Mesenchymal stem cell (in vitro differentiated cells and primary cell): ENCODE measurements at regions not wholly inside any gene's neighbourhood (a gene's known extent, or its start where the extent isn't known, plus 50 kb on each side); places are given as distances from the start of the nearest gene placed in this dataset.

Experiments
- DNase-seq: peaks from one replicate; pipeline ENCODE4 v3.0.0-alpha.2; 2013
- H2AFZ ChIP-seq: one replicate; pipeline ENCODE4 v1.6.1; 2013; ENCODE audit warnings: low read depth, mild to moderate bottlenecking, control low read depth, inconsistent platforms, low read length, moderate library complexity
- H2AK5ac ChIP-seq: 2 replicates; pipeline ENCODE4 v1.6.1; 2013; ENCODE audit warnings: low read length, moderate library complexity, mild to moderate bottlenecking, inconsistent platforms; ENCODE audit not compliant: severe bottlenecking
- H2BK120ac ChIP-seq: one replicate; pipeline ENCODE4 v1.6.1; 2013; ENCODE audit warnings: low read depth, mild to moderate bottlenecking, inconsistent platforms, low read length, moderate library complexity
- H2BK12ac ChIP-seq, 2 experiments: one replicate each; pipeline ENCODE4 v1.6.1; 2013; ENCODE audit warnings: inconsistent platforms in 2 of 2, low read length in 2 of 2, mild to moderate bottlenecking in 2 of 2, moderate library complexity in 2 of 2, control low read depth in 1 of 2
- H2BK15ac ChIP-seq: one replicate; pipeline ENCODE4 v1.6.1; 2013; ENCODE audit warnings: mild to moderate bottlenecking, low read depth, inconsistent platforms; ENCODE audit not compliant: poor library complexity, severe bottlenecking
- H2BK5ac ChIP-seq: 2 replicates; pipeline ENCODE4 v1.6.1; 2013; ENCODE audit warnings: low read depth, mild to moderate bottlenecking, low read length, control low read depth, inconsistent platforms; ENCODE audit not compliant: poor library complexity, severe bottlenecking
- H3K14ac ChIP-seq, 2 experiments: one replicate each; pipeline ENCODE4 v1.6.1; 2013; ENCODE audit warnings: inconsistent platforms in 2 of 2, low read length in 2 of 2, control low read depth in 1 of 2, mild to moderate bottlenecking in 1 of 2, moderate library complexity in 1 of 2
- H3K18ac ChIP-seq, 2 experiments: one replicate each; pipeline ENCODE4 v1.6.1; 2013; ENCODE audit warnings: inconsistent platforms in 2 of 2, low read length in 2 of 2, control low read depth in 1 of 2, low read depth in 1 of 2, mild to moderate bottlenecking in 1 of 2
- H3K23ac ChIP-seq, 2 experiments: one replicate each; pipeline ENCODE4 v1.6.1; 2013; ENCODE audit warnings: inconsistent platforms in 2 of 2, low read length in 2 of 2, mild to moderate bottlenecking in 2 of 2, moderate library complexity in 2 of 2, control low read depth in 1 of 2
- H3K27ac ChIP-seq: 2 replicates; pipeline ENCODE4 v1.5.1; 2013; ENCODE audit warnings: mild to moderate bottlenecking, moderate library complexity, low read length, control low read depth, inconsistent platforms; ENCODE audit not compliant: poor library complexity, severe bottlenecking
- H3K27me3 ChIP-seq, 2 experiments: 2 replicates each; pipeline versions ENCODE4 v1.6.1 to v1.7.0; 2013; ENCODE audit warnings: low read length in 2 of 2, mild to moderate bottlenecking in 2 of 2, moderate library complexity in 2 of 2, control low read depth in 1 of 2, inconsistent platforms in 1 of 2; ENCODE audit not compliant: control insufficient read depth in 1 of 2, insufficient read depth in 1 of 2
- H3K36me3 ChIP-seq, 2 experiments: 2 replicates each; pipeline versions ENCODE4 v1.6.1 to v1.7.0; 2013; ENCODE audit warnings: low read length in 2 of 2, control low read depth in 1 of 2, inconsistent platforms in 1 of 2, low read depth in 1 of 2, mild to moderate bottlenecking in 1 of 2; ENCODE audit not compliant: insufficient read depth in 2 of 2, control insufficient read depth in 1 of 2
- H3K4ac ChIP-seq, 2 experiments: one replicate each; pipeline ENCODE4 v1.6.1; 2013; ENCODE audit warnings: inconsistent platforms in 2 of 2, low read length in 2 of 2, mild to moderate bottlenecking in 2 of 2, moderate library complexity in 2 of 2, control low read depth in 1 of 2, low read depth in 1 of 2
- H3K4me1 ChIP-seq: 2 replicates; pipeline ENCODE4 v1.6.1; 2013; ENCODE audit warnings: low read depth, low read length, control low read depth; ENCODE audit not compliant: control insufficient read depth, insufficient read depth
- H3K4me2 ChIP-seq: 2 replicates; pipeline ENCODE4 v1.6.1; 2013; ENCODE audit warnings: low read length, mild to moderate bottlenecking, inconsistent platforms; ENCODE audit not compliant: poor library complexity, severe bottlenecking
- H3K4me3 ChIP-seq, 2 experiments: 2 replicates each; pipeline versions ENCODE4 v1.5.1 to v1.7.0; 2013; ENCODE audit warnings: low read length in 2 of 2, mild to moderate bottlenecking in 2 of 2, control low read depth in 1 of 2, low read depth in 1 of 2; ENCODE audit not compliant: insufficient read depth in 1 of 2
- H3K79me1 ChIP-seq: replicated peaks from 2 replicates; pipeline ENCODE4 v1.6.1; 2013; ENCODE audit warnings: mild to moderate bottlenecking, control low read depth, low read length, inconsistent platforms; ENCODE audit not compliant: poor library complexity, severe bottlenecking
- H3K9ac ChIP-seq: 2 replicates; pipeline ENCODE4 v1.7.0; 2013; ENCODE audit warnings: mild to moderate bottlenecking, low read length, moderate library complexity
- H3K9me3 ChIP-seq: 2 replicates; pipeline ENCODE4 v1.7.0; 2013; ENCODE audit warnings: mild to moderate bottlenecking, low read length; ENCODE audit not compliant: control insufficient read depth
- H4K8ac ChIP-seq: one replicate; pipeline ENCODE4 v1.6.1; 2013; ENCODE audit warnings: inconsistent platforms, mild to moderate bottlenecking, low read length, moderate library complexity
- H4K91ac ChIP-seq: one replicate; pipeline ENCODE4 v1.6.1; 2013; ENCODE audit warnings: mild to moderate bottlenecking, low read length, inconsistent platforms
- WGBS: methylation state at CpG from one replicate; pipeline ENCODE4 v1.1.7; 2013; ENCODE audit warnings: mixed read lengths; 5-methylcytosine and 5-hydroxymethylcytosine counted together

DNA sequence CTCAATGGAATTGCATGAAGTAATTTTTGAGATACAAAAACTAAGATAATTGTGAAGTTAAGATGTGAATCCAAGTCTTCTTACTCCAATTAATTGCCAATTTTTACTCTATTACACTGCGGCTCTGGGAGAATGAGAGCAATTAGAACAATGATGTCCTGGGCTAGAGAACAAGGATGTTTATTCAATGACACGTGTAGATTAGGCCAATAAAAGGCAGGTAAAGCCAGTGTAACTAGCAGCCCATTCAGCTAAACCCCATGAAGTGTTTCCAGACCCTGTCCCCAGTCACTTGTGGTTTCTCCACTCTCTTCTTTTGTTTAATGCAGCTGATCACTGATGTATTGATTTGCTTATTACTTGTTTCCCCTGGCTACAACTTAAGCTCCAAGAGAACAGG, 381.1 kb upstream of the ARHGEF26 start:
- H4K91ac ChIP-seq, result no peak overlapping the region
- 11% methylated on average over 1 of the region's 2 CpGs for WGBS
- no peaks in the 10 kb centered on the region for H3K79me1 ChIP-seq
- H3K4me1 ChIP-seq, result no peaks in the 10 kb centered on the region
- no peak overlapping the region for H2AK5ac ChIP-seq
- no peak overlapping the region for H3K14ac ChIP-seq
- no peaks in the 10 kb centered on the region for H3K9me3 ChIP-seq
- H2BK15ac ChIP-seq, result no peak overlapping the region
- no peak overlapping the region for H3K9ac ChIP-seq
- no peak overlapping the region for H3K27ac ChIP-seq
- no peak overlapping the region for H3K4me2 ChIP-seq
- H3K4me3 ChIP-seq, result no peak overlapping the region
- H2BK5ac ChIP-seq, result no peak overlapping the region
- H3K36me3 ChIP-seq, result no peaks in the 10 kb centered on the region
- H3K27me3 ChIP-seq, result no peaks in the 10 kb centered on the region
- no peak overlapping the region for H2AFZ ChIP-seq
- H2BK12ac ChIP-seq, result no peak overlapping the region
- no peak overlapping the region for H2BK120ac ChIP-seq
- H3K18ac ChIP-seq, result no peak overlapping the region
- H4K8ac ChIP-seq, result no peak overlapping the region
- DNase-seq, result no peak
- H3K4ac ChIP-seq, result no peak overlapping the region
- H3K23ac ChIP-seq, result no peak overlapping the region

GRCh38 chr3:153744889-153745288, 376.3 kb upstream of the ARHGEF26 start:
- WGBS, result 100% methylated on average over 2 of the region's 3 CpGs
- H3K36me3 ChIP-seq, result no peaks in the 10 kb centered on the region
- peak; percentile 1 for DNase-seq

GRCh38 chr3:153746211-153746610, 375.0 kb upstream of the ARHGEF26 start:
- WGBS, result 90% methylated on average over 2 of the region's 3 CpGs
- Histone ChIP-seq H3K4me2 (no peak overlapping the region), H2BK15ac (no peak overlapping the region), H3K27me3 (no peaks in the 10 kb centered on the region), H3K9ac (no peak overlapping the region), H2BK120ac (no peak overlapping the region), H3K79me1 (no peaks in the 10 kb centered on the region), H2AFZ (no peak overlapping the region), H3K4ac (no peak overlapping the region), H2BK12ac (no peak overlapping the region), H4K91ac (no peak overlapping the region), H3K4me3 (no peak overlapping the region), H2AK5ac (no peak overlapping the region), H3K27ac (no peak overlapping the region), H2BK5ac (no peak overlapping the region), H3K23ac (no peak overlapping the region), H3K9me3 (no peaks in the 10 kb centered on the region), H3K4me1 (no peaks in the 10 kb centered on the region), H3K36me3 (no peaks in the 10 kb centered on the region), H3K18ac (no peak overlapping the region), H3K14ac (no peak overlapping the region), H4K8ac (no peak overlapping the region)
- DNase-seq, result no peak

More at GRCh38 chr3:153744889-153745288, 376.3 kb upstream of the ARHGEF26 start:
- no peak overlapping the region for H3K27ac ChIP-seq
- no peak overlapping the region for H3K4me2 ChIP-seq
- no peak overlapping the region for H2AFZ ChIP-seq
- no peak overlapping the region for H2BK15ac ChIP-seq
- no peaks in the 10 kb centered on the region for H3K27me3 ChIP-seq
- no peak overlapping the region for H2AK5ac ChIP-seq
- no peaks in the 10 kb centered on the region for H3K4me1 ChIP-seq
- H4K91ac ChIP-seq, result no peak overlapping the region
- no peak overlapping the region for H3K4me3 ChIP-seq
- no peak overlapping the region for H3K4ac ChIP-seq
- no peak overlapping the region for H2BK120ac ChIP-seq
- no peaks in the 10 kb centered on the region for H3K79me1 ChIP-seq
- no peak overlapping the region for H3K14ac ChIP-seq
- no peak overlapping the region for H3K18ac ChIP-seq
- no peak overlapping the region for H2BK12ac ChIP-seq
- no peak overlapping the region for H3K23ac ChIP-seq
- no peaks in the 10 kb centered on the region for H3K9me3 ChIP-seq
- no peak overlapping the region for H3K9ac ChIP-seq
- no peak overlapping the region for H2BK5ac ChIP-seq
- H4K8ac ChIP-seq, result no peak overlapping the region

- no peak overlapping the region for H3K4me3 ChIP-seq
- no peak overlapping the region for H3K27ac ChIP-seq
- no peak for DNase-seq
- H3K18ac ChIP-seq, result no peak overlapping the region
- H3K14ac ChIP-seq, result no peak overlapping the region
- no peak overlapping the region for H4K8ac ChIP-seq
- no peaks in the 10 kb centered on the region for H3K27me3 ChIP-seq
- no peak overlapping the region for H2BK5ac ChIP-seq
- H3K9ac ChIP-seq, result no peak overlapping the region
- H3K23ac ChIP-seq, result no peak overlapping the region
- H2BK15ac ChIP-seq, result no peak overlapping the region
- H3K9me3 ChIP-seq, result no peaks in the 10 kb centered on the region
- H3K4me1 ChIP-seq, result no peaks in the 10 kb centered on the region
- no peaks in the 10 kb centered on the region for H3K36me3 ChIP-seq
- no CpG with 5 or more reads among the region's 1 CpG for WGBS
- no peak overlapping the region for H2BK12ac ChIP-seq
- no peak overlapping the region for H2AK5ac ChIP-seq
- no peaks in the 10 kb centered on the region for H3K79me1 ChIP-seq
- H2BK120ac ChIP-seq, result no peak overlapping the region
- H2AFZ ChIP-seq, result no peak overlapping the region
- no peak overlapping the region for H3K4me2 ChIP-seq
- no peak overlapping the region for H3K4ac ChIP-seq
- no peak overlapping the region for H4K91ac ChIP-seq
These were observed 372.1 kb upstream of the ARHGEF26 start for GRCh38 chr3:153749070-153749610.
